GM18502 (cell line): ENCODE measurements at regions not wholly inside any gene's neighbourhood (a gene's known extent, or its start where the extent isn't known, plus 50 kb on each side); places are given as distances from the start of the nearest gene placed in this dataset.

ENCODE experiments used
- ATAC-seq: cut with Tn5 transposase; IDR thresholded peaks from one replicate; pipeline ENCODE4 v1.9.1; 2021; ENCODE audit warnings: mild to moderate bottlenecking; ENCODE audit not compliant: unreplicated experiment, poor library complexity

DNA sequence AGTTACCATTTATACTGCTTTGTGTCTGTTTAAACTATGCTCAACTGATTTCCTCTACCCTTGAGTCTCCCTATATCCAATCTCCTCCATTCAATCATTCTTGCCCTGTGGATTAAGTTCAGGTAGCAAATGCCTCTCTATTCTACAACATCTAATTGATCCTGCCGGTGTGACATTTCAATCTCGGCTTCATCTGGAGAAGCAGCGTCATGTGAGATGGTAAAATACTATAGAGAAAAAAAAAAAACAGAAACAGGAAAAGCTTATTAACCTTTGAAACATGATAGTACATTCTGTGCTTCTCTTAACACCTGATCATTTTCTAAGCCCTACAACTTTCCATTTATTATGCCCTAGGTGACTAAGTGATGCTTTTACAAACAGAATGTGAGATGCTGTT is 89.4 kb downstream of the KCTD12 start:
- ATAC-seq, result no peak

DNA sequence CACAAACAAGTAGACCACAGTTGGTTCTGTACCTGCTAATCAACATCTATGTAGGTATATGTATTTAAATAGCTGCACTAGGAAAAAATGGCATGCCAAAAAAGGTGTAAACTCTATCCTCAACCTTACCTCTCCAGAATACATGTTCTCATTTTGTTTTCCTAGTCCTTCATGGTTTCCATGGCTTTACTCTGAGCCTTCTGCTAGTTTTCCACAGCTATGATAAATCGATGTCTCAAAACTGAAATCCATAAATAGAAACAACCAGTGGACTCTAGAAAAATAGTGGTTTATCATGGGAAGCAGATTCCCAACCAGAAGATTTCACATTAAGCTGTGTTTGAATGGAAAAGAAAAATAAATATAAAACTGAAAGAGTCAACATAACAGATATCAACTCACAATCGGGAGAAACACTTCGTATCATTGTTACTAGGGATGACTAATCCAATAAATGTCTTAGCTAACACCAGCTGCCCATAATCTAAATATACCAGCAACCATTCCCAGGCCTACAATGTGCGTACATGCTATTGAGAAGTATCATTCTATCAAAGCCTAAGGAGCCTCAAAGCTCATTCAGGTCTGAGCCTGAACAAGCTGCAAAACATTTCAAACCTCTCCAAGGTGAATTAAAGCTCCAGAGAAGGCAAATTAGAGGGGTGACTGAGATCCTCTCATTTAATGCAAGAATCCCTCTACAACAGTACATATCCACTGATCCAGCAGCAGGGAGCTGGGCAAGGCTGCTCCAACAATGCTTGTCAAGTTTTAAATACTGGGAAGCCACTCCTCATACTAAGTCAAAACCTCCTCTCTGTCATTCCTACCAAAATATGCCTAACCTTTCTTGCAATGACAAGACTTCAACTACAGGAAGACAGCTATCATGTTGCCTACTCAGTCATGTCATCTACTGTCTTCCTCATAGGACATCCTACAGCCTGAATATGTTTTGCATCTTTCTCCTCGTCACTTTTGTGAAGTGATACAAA is 90.2 kb downstream of the KCTD12 start:
- ATAC-seq, result no peak

DNA sequence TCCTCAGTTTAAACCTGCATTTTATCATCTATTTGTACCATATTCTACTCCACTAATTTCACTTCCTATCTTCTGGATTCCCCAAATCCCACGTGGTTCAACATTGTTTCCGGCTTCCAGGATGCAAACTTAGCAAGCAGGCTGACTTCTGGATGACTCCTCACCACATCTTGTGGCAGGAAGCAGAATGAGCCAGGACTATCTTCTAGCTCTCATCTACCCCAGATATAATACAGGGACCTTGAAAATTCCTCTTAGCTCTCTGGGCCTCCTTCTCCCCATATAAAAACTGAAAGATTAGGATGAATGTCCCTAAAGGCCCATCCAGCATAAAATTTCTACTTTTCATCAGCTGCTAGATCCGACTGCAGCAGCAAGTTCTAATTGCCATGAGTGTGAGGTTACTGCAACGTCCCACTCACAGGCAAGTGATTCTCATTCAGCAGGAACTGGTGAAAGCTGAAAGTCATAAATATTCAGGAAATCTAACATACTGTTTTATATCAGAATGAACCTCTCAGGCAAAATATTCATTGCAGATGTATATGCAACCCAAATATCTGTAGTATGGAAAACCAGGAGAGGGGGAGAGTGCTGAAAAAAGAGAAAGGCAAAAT is 93.4 kb downstream of the KCTD12 start:
- ATAC-seq, result no peak

GRCh38 chr13:76790980-76791819 is 95.0 kb downstream of the KCTD12 start:
- ATAC-seq, result no peak

- no peak for ATAC-seq
These were observed 95.7 kb downstream of the KCTD12 start for GRCh38 chr13:76790526-76790925.

GRCh38 chr13:76783798-76784197 is 102.4 kb downstream of the KCTD12 start:
- ATAC-seq, result no peak

- ATAC-seq, result no peak
These were observed 107.4 kb downstream of the KCTD12 start for GRCh38 chr13:76778853-76779252.

DNA sequence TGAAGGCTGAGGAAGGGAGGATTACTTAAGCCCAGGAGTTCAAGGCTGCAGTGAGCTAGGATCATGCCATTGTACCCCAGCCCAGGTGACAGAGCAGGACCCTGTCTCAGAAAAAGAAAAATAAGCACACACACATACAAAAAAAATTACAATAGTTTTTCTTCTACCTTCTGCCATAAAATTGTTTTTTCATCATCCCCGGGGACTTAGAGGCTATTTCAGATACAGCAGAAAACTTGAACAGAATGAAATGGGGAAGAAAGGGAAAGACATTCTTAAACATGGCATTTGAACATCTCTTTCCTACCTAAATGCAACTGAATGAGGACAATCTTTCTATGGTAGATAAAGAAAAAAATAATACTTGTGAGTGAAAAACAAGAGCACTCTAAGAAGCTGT is 109.1 kb downstream of the KCTD12 start:
- ATAC-seq, result no peak

DNA sequence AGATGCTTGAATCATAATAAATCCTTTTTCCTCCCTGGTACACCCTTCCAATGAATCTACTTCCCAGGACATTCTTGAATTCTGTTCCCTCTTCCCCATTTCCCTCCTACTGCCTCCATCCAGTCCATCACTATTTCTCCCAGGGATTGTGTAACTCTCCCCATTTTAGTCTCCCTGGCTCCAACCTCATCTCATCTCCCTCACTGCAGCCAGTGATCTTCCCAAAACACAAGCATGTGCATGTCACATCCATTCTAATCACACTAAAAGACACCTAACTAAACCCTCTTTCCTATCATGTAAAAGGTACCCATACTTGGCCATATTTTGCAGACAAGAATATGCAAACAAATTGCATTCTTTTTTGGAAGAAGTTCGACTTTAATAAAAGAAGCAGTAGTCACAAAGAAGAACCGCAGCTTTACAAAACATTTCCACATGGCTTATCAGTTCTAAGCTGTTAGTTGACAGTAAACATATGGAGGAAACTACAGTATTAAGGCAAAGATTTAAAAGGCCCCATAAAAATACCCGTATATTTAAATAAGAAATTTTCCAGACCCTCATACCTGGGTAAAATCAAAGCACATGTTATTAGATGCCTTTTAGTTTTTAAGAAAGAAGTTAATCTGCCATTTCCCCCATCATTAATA is 111.0 kb downstream of the KCTD12 start:
- ATAC-seq, result no peak

- no peak for ATAC-seq
These were observed 112.6 kb downstream of the KCTD12 start for GRCh38 chr13:76773448-76774094.

DNA sequence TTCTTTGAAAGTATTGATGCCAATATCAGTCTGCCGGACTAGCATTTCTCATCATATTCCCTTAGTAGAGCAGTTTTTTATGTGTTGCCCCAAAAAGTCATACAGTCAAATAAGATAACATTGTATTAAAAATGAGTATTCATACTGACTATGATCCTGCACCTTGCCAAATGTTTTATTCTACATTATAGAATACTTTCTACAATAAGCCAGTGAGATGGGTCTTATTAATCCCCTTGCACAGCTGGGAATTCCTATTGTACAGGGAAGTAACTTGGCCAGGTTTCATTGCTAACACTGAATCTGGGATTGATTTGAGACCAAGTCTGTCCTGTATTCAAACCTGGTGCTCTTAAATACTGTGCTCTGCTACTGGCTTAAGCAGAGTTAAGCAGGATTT is 114.0 kb downstream of the KCTD12 start:
- no peak for ATAC-seq

GRCh38 chr13:76769271-76769791 is 116.9 kb downstream of the KCTD12 start:
- no peak for ATAC-seq

DNA sequence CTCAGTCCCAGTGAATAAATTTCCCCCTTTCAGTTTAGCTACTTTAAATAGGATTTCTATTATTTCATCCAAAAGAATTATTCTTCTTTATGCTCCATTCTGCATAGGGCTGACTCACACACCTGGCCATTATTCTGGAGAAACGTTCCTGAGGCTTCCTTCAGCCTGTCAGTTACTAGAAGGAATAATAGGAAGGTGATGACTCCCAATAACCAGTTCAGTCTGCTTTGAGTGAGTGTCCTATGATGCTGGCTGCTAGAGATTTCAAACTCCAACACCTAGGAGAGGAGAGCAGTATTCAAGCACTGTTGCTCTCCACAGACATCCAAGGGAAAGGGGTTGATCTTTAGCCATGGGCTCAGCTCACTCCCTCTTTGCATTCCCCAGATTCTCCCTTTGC is 117.8 kb downstream of the KCTD12 start:
- no peak for ATAC-seq

GRCh38 chr13:76764916-76765315 is 121.3 kb downstream of the KCTD12 start:
- ATAC-seq, result no peak

DNA sequence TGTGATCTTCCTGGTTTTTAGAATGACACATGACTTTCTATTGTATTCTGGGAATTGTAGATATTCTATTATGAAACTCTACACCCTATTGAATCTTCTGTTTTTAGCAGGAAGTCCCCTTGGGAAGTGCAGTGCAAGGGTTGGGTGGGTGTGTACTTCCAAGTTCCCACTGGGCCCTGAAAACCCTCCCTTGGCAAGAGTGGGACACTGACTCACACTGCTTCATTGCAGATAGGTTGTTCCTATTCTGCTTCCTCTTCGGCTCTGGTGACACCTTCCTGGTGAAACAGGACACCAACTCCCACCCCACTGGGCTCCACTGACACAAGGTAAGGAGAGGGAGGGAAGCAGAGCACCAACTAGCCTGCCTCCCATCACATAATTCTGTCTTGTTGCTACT is 121.8 kb downstream of the KCTD12 start:
- no peak for ATAC-seq

DNA sequence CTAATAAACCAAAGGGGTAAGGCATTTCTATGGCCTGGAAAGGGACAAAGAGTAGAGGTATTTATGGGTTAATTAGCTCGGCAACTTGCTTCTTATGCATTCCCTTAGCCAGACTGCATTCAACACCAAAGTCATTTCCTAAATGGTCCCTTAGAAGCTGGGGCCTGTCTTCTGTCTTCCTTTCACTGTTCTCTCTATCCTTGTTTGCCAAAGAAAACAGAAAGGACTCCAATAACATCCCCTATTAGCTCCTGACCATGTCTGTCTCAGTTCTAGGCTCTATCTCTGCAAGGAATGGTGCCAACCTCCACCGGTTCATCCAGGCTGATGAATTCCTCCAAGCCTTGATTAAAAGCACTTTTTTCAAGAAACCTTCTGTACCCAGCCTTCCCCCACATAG is 123.5 kb downstream of the KCTD12 start:
- ATAC-seq, result no peak

- no peak for ATAC-seq
These were observed 126.3 kb downstream of the KCTD12 start for GRCh38 chr13:76759877-76760276.

GRCh38 chr13:76758738-76759137 is 127.5 kb downstream of the KCTD12 start:
- ATAC-seq, result no peak

DNA sequence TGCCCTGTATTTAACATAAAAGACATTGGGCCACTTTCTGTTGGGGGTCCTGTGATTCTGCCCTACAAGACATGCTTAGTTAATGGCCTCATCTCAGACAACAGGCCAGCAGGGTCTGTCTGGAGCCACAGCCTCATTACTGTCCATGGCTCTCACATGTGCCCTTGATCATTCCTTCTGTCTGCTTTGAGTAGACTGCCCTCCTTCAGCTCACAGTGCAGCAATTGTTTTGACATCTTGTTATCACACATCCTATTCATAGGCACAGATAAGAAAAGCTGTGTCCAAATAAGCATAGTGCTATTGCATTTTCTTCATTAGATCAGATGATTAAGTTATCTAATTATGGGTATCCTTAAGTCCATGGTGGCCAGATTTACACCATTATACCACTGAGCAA is 127.9 kb downstream of the KCTD12 start:
- ATAC-seq, result no peak

GRCh38 chr13:76756451-76756850 is 129.8 kb downstream of the KCTD12 start:
- no peak for ATAC-seq
